H1 (cell line): ENCODE measurements at regions not wholly inside any gene's neighbourhood (a gene's known extent, or its start where the extent isn't known, plus 50 kb on each side); places are given as distances from the start of the nearest gene placed in this dataset.

Experiments
- CTCF ChIA-PET: fragments of 300-600 bp; sonication (Branson Sonifier 250); formaldehyde crosslinking; loops from one replicate; lab custom pipeline; 2021; ENCODE audit not compliant: partially characterized antibody; lab: Charles Lee
- POLR2A ChIA-PET: fragments of 300-600 bp; sonication (Branson Sonifier 250); formaldehyde crosslinking; loops from one replicate; lab custom pipeline; 2021; ENCODE audit warnings: inconsistent platforms; ENCODE audit not compliant: partially characterized antibody; lab: Charles Lee
- DNase-seq, 2 experiments: peaks; one replicate each; pipeline versions ENCODE4 v3.0.0 to v3.0.0-alpha.2; 2010 to 2022; ENCODE audit warnings: low spot score in 2 of 2, low read depth in 1 of 2, mixed read lengths in 1 of 2
- FAIRE-seq: peaks from 2 replicates; lab custom pipeline; 2011; peaks lifted over from hg19 to GRCh38; lab: Jason Lieb, UNC
- H2AFZ ChIP-seq: 2 replicates; pipeline ENCODE4 v1.8.1; 2012; ENCODE audit warnings: low read length, inconsistent platforms
- H2AK5ac ChIP-seq: 2 replicates; pipeline ENCODE4 v1.6.1; 2013; ENCODE audit warnings: low read depth, low read length
- H2BK120ac ChIP-seq: replicated peaks from 2 replicates; pipeline ENCODE3; 2013; ENCODE audit warnings: low read depth, low read length, inconsistent platforms
- H2BK12ac ChIP-seq: 2 replicates; pipeline ENCODE4 v1.6.1; 2013; ENCODE audit warnings: low read depth, low read length
- H2BK15ac ChIP-seq: 2 replicates; pipeline ENCODE4 v1.6.1; 2013; ENCODE audit warnings: low read length
- H2BK20ac ChIP-seq: 2 replicates; pipeline ENCODE4 v1.6.1; 2013; ENCODE audit warnings: low read length
- H2BK5ac ChIP-seq: 2 replicates; pipeline ENCODE4 v1.6.1; 2013; ENCODE audit warnings: low read depth, low read length
- H3K14ac ChIP-seq: 2 replicates; pipeline ENCODE4 v1.6.1; 2013; ENCODE audit warnings: inconsistent platforms; ENCODE audit not compliant: insufficient read length
- H3K18ac ChIP-seq: 2 replicates; pipeline ENCODE4 v1.6.1; 2013; ENCODE audit warnings: low read length; ENCODE audit errors: extremely low read depth
- H3K23ac ChIP-seq: 2 replicates; pipeline ENCODE4 v1.6.1; 2013; ENCODE audit warnings: inconsistent platforms; ENCODE audit not compliant: insufficient read length
- H3K23me2 ChIP-seq: 2 replicates; pipeline ENCODE4 v1.6.1; 2013; ENCODE audit warnings: low read depth, low read length
- H3K27ac ChIP-seq: 2 replicates; pipeline ENCODE4 v1.6.1; 2011; ENCODE audit warnings: low read depth, low read length, inconsistent platforms
- H3K27me3 ChIP-seq, 4 experiments: replicated peaks in 1 of 4; 1 replicate in 1 of 4; 2 replicates in 3 of 4; pipeline versions ENCODE4 v1.6.1 to v1.8.1; 2011 to 2013; ENCODE audit warnings: low read length in 3 of 4, mild to moderate bottlenecking in 3 of 4, inconsistent platforms in 2 of 4, mixed read lengths in 2 of 4, moderate library complexity in 1 of 4; ENCODE audit not compliant: control insufficient read depth in 3 of 4, insufficient read depth in 3 of 4; ENCODE audit errors: extremely low read depth in 1 of 4
- H3K36me3 ChIP-seq, 4 experiments: 2 replicates each; pipeline versions ENCODE4 v1.6.1 to v1.8.1; 2011 to 2013; ENCODE audit warnings: mild to moderate bottlenecking in 4 of 4, low read length in 3 of 4, moderate library complexity in 2 of 4, control low read depth in 1 of 4, inconsistent platforms in 1 of 4; ENCODE audit not compliant: insufficient read depth in 4 of 4, control insufficient read depth in 2 of 4
- H3K4ac ChIP-seq: replicated peaks from 2 replicates; pipeline ENCODE3; 2013; ENCODE audit warnings: low read length, low read depth, mixed read lengths, inconsistent platforms; ENCODE audit not compliant: insufficient read length
- H3K4me1 ChIP-seq, 4 experiments: replicated peaks in 1 of 4; 1 replicate in 1 of 4; 2 replicates in 3 of 4; pipeline versions ENCODE4 v1.6.1 to v1.8.1; 2011 to 2013; ENCODE audit warnings: low read length in 3 of 4, inconsistent platforms in 2 of 4, mixed read lengths in 1 of 4; ENCODE audit not compliant: insufficient read depth in 4 of 4, control insufficient read depth in 3 of 4
- H3K4me2 ChIP-seq, 2 experiments: 2 replicates each; pipeline versions ENCODE4 v1.6.1 to v1.8.1; 2011 to 2013; ENCODE audit warnings: low read depth in 2 of 2, low read length in 2 of 2, control low read depth in 1 of 2, inconsistent platforms in 1 of 2, mild to moderate bottlenecking in 1 of 2; ENCODE audit not compliant: insufficient read depth in 1 of 2
- H3K4me3 ChIP-seq, 4 experiments: fragments of 200-600, 300-600 bp in 1 of 4; sonication (generic), shearing (Covaris generic), sonication (Bioruptor Twin) in 1 of 4; 2 replicates each; pipeline versions ENCODE4 v1.5.1 to v1.8.1; 2011 to 2016; ENCODE audit warnings: low read length in 4 of 4, low read depth in 3 of 4, control low read depth in 2 of 4, inconsistent platforms in 2 of 4, mild to moderate bottlenecking in 2 of 4, mixed read lengths in 1 of 4, moderate library complexity in 1 of 4; ENCODE audit not compliant: insufficient read depth in 2 of 4; ENCODE audit errors: extremely low read depth in 1 of 4
- H3K56ac ChIP-seq: replicated peaks from 2 replicates; pipeline ENCODE3; 2013; ENCODE audit warnings: low read depth, mild to moderate bottlenecking, mixed read lengths, low read length, inconsistent platforms; ENCODE audit not compliant: insufficient read length
- H3K79me1 ChIP-seq: 2 replicates; pipeline ENCODE4 v1.6.1; 2013; ENCODE audit warnings: low read depth, low read length, control low read depth
- H3K79me2 ChIP-seq, 2 experiments: 2 replicates each; pipeline versions ENCODE4 v1.6.1 to v1.8.1; 2012 to 2013; ENCODE audit warnings: low read length in 2 of 2, mild to moderate bottlenecking in 2 of 2, inconsistent platforms in 1 of 2; ENCODE audit not compliant: insufficient read depth in 2 of 2, control insufficient read depth in 1 of 2
- H3K9ac ChIP-seq, 4 experiments: replicated peaks in 1 of 4; 1 replicate in 1 of 4; 2 replicates in 3 of 4; pipeline versions ENCODE4 v1.6.1 to v1.8.1; 2011 to 2013; ENCODE audit warnings: low read depth in 3 of 4, low read length in 3 of 4, control low read depth in 2 of 4, mild to moderate bottlenecking in 2 of 4, moderate library complexity in 2 of 4, inconsistent platforms in 1 of 4; ENCODE audit errors: extremely low read depth in 1 of 4
- H3K9me3 ChIP-seq, 2 experiments: 2 replicates each; pipeline versions ENCODE4 v1.6.1 to v1.8.1; 2012 to 2013; ENCODE audit warnings: mild to moderate bottlenecking in 2 of 2, moderate library complexity in 2 of 2, control low read depth in 1 of 2, inconsistent platforms in 1 of 2, low read depth in 1 of 2, low read length in 1 of 2, mixed read lengths in 1 of 2; ENCODE audit not compliant: insufficient read depth in 2 of 2
- H4K20me1 ChIP-seq, 2 experiments: replicated peaks in 1 of 2; 2 replicates each; pipeline versions ENCODE3 to v1.8.1; 2011 to 2013; ENCODE audit warnings: inconsistent platforms in 2 of 2, low read length in 2 of 2, mild to moderate bottlenecking in 1 of 2; ENCODE audit not compliant: insufficient read depth in 2 of 2, control insufficient read depth in 1 of 2
- H4K5ac ChIP-seq: 2 replicates; pipeline ENCODE4 v1.6.1; 2013; ENCODE audit warnings: low read length, low read depth, mixed read lengths, inconsistent platforms; ENCODE audit not compliant: insufficient read length
- H4K8ac ChIP-seq: 2 replicates; pipeline ENCODE4 v1.8.0; 2013; ENCODE audit warnings: mild to moderate bottlenecking, moderate library complexity, low read length, inconsistent platforms; ENCODE audit not compliant: insufficient read depth; ENCODE audit errors: extremely low read depth
- H4K91ac ChIP-seq: replicated peaks from 2 replicates; pipeline ENCODE3; 2013; ENCODE audit warnings: low read length, mixed read lengths, inconsistent platforms; ENCODE audit not compliant: insufficient read length
- BCL11A ChIP-seq, 2 experiments: IDR thresholded peaks; one replicate each; pipeline ENCODE4 v1.6.1; 2011; ENCODE audit warnings: low read depth in 2 of 2, low read length in 2 of 2, mild to moderate bottlenecking in 2 of 2
- CBX5 ChIP-seq: fragments of 300-800, 300-1000 bp; sonication (generic); IDR thresholded peaks from 2 replicates; pipeline ENCODE4 v1.7.1; 2016; ENCODE audit warnings: antibody characterized with exemption, low read length, low read depth
- CHD2 ChIP-seq: IDR thresholded peaks from 2 replicates; pipeline ENCODE4 v1.6.1; 2012; ENCODE audit warnings: low read length, improper control_type of control experiment
- CTBP2 ChIP-seq: IDR thresholded peaks from 2 replicates; pipeline ENCODE4 v1.7.0; 2011; ENCODE audit warnings: borderline replicate concordance, mild to moderate bottlenecking, moderate library complexity, mixed read lengths, low read length; ENCODE audit not compliant: insufficient read depth, insufficient read length
- EP300 ChIP-seq, 2 experiments: IDR thresholded peaks; 1 replicate in 1 of 2; 2 replicates in 1 of 2; pipeline ENCODE4 v1.6.1; 2011 to 2012; ENCODE audit warnings: low read depth in 2 of 2, low read length in 2 of 2, mild to moderate bottlenecking in 2 of 2, borderline replicate concordance in 1 of 2, inconsistent platforms in 1 of 2, moderate library complexity in 1 of 2
- HDAC6 ChIP-seq: IDR thresholded peaks from one replicate; pipeline ENCODE4 v1.7.1; 2012; ENCODE audit warnings: low read depth, mild to moderate bottlenecking, inconsistent platforms, low read length, moderate library complexity
- JUND ChIP-seq: IDR thresholded peaks from 2 replicates; pipeline ENCODE4 v1.6.1; 2011; ENCODE audit warnings: mild to moderate bottlenecking, improper control_type of control experiment, low read length
- MAFK ChIP-seq: IDR thresholded peaks from 2 replicates; pipeline ENCODE4 v1.6.1; 2012; ENCODE audit warnings: low read depth, mild to moderate bottlenecking, improper control_type of control experiment, low read length
- PHF8 ChIP-seq: fragments of 200-600 bp; sonication (generic); conservative IDR thresholded peaks from 2 replicates; pipeline ENCODE4 v1.7.1; 2012; ENCODE audit warnings: low read depth, mild to moderate bottlenecking, inconsistent platforms, low read length, moderate library complexity
- POLR2AphosphoS5 ChIP-seq: IDR thresholded peaks from 2 replicates; pipeline ENCODE4 v1.6.1; 2011; ENCODE audit warnings: low read depth, low read length
- RAD21 ChIP-seq, 2 experiments: IDR thresholded peaks in 1 of 2; conservative IDR thresholded peaks in 1 of 2; 2 replicates each; pipeline ENCODE4 v1.6.1; 2011; ENCODE audit warnings: low read depth in 2 of 2, low read length in 2 of 2, improper control_type of control experiment in 1 of 2, inconsistent platforms in 1 of 2, mild to moderate bottlenecking in 1 of 2, moderate library complexity in 1 of 2
- RFX5 ChIP-seq: IDR thresholded peaks from 2 replicates; pipeline ENCODE4 v1.6.1; 2011; ENCODE audit warnings: low read depth, low read length, improper control_type of control experiment, borderline replicate concordance
- SIRT6 ChIP-seq: IDR thresholded peaks from one replicate; pipeline ENCODE4 v1.7.1; 2012; ENCODE audit warnings: low read length, inconsistent platforms
- SIX5 ChIP-seq: IDR thresholded peaks from 2 replicates; pipeline ENCODE4 v1.6.1; 2011; ENCODE audit warnings: mild to moderate bottlenecking, low read depth, low read length
- TAF1 ChIP-seq: IDR thresholded peaks from 2 replicates; pipeline ENCODE4 v1.6.1; 2011; ENCODE audit warnings: mild to moderate bottlenecking, low read depth, low read length
- TBP ChIP-seq: IDR thresholded peaks from 2 replicates; pipeline ENCODE4 v1.6.1; 2011; ENCODE audit warnings: low read depth, low read length, improper control_type of control experiment
- WGBS, 2 experiments: shearing (Covaris generic) in 1 of 2; methylation state at CpG; one replicate each; pipeline versions ENCODE4 v1.1.6 to v1.1.7; 2013 to 2015; ENCODE audit warnings: low lambda C conversion rate in 2 of 2, mixed read lengths in 2 of 2, inconsistent platforms in 1 of 2, low coverage in 1 of 2, missing lambda C conversion rate in 1 of 2; ENCODE audit not compliant: insufficient replicate concordance in 2 of 2, insufficient coverage in 1 of 2, insufficient read length in 1 of 2; ENCODE audit errors: extremely low coverage in 1 of 2, missing lambda C conversion rate in 1 of 2; 5-methylcytosine and 5-hydroxymethylcytosine counted together

- H2BK120ac ChIP-seq: no peak overlapping the region
- ChIA-PET POLR2A (no interaction called here), CTCF (interaction anchor here (1.0 kb wide), 1 partner anchor 29 kb away, joined by 3 read pairs; no protein-coding TSS in a partner anchor)
- no peak overlapping the region for H3K14ac ChIP-seq
- TF ChIP-seq TBP (no peak), TAF1 (no peak), RAD21 (IDR thresholded peaks at IDR 0.05 in 1 of 2, conservative IDR thresholded peaks at IDR 0.05 in 1 of 2; ENCODE audit: low read depth in 2 of 2, low read length in 2 of 2) (no peak), RFX5 (no peak), POLR2AphosphoS5 (no peak), HDAC6 (no peak), JUND (no peak), EP300 (IDR thresholded peaks at IDR 0.05; ENCODE audit: borderline replicate concordance in 1 of 2, low read depth in 2 of 2, low read length in 2 of 2) (no peak), CBX5 (no peak), MAFK (no peak), SIRT6 (no peak), PHF8 (no peak), SIX5 (no peak), CHD2 (no peak), BCL11A (IDR thresholded peaks at IDR 0.05; ENCODE audit: low read depth in 2 of 2, low read length in 2 of 2) (no peak), CTBP2 (no peak)
- peaks cover 0 to 2% of the 10 kb centered on the region in 2 experiments for H4K20me1 ChIP-seq
- no peak overlapping the region for H3K56ac ChIP-seq
- H3K9me3 ChIP-seq: no peaks in the 10 kb centered on the region
- H2BK12ac ChIP-seq: no peak overlapping the region
- no peak overlapping the region for H3K9ac ChIP-seq
- no peak overlapping the region for H4K8ac ChIP-seq
- H2BK20ac ChIP-seq: no peak overlapping the region
- no peak overlapping the region for H3K4ac ChIP-seq
- WGBS, 2 experiments: 67% methylated on average over 1 of the region's 1 CpG; no CpG with 5 or more reads in 1 of the 2 experiments
- no peak overlapping the region for H3K18ac ChIP-seq
- no peak overlapping the region for H4K91ac ChIP-seq
- H3K79me2 ChIP-seq: 0 out of 4 replicates have a peak, but pooled peaks cover 0 to 2% of the 10 kb centered on the region in 2 experiments
- no peaks in the 10 kb centered on the region for H3K4me1 ChIP-seq
- no peaks in the 10 kb centered on the region for H3K79me1 ChIP-seq
- H3K23me2 ChIP-seq: no peaks in the 10 kb centered on the region
- H3K27me3 ChIP-seq: no peaks in the 10 kb centered on the region
- H3K4me3 ChIP-seq: no peak overlapping the region
- FAIRE-seq (no peak), DNase-seq (no peak)
- H2BK5ac ChIP-seq: no peak overlapping the region
- no peak overlapping the region for H2AK5ac ChIP-seq
- no peak overlapping the region for H2AFZ ChIP-seq
- H3K4me2 ChIP-seq: no peak overlapping the region
- H3K36me3 ChIP-seq: no peaks in the 10 kb centered on the region
- H3K27ac ChIP-seq: no peak overlapping the region
- H4K5ac ChIP-seq: no peak overlapping the region
- H2BK15ac ChIP-seq: no peak overlapping the region
- no peak overlapping the region for H3K23ac ChIP-seq
These were observed 128.4 kb downstream of the ZFAND4 start for GRCh38 chr10:45544191-45544590.
